PC-3 (cell line): ENCODE measurements at regions not wholly inside any gene's neighbourhood (a gene's known extent, or its start where the extent isn't known, plus 50 kb on each side); places are given as distances from the start of the nearest gene placed in this dataset.

ENCODE experiments used
- ATAC-seq: fragments of 200-7000 bp; cut with Tn5 transposase; 2 replicates; pipeline ENCODE4 v1.9.1; 2020; ENCODE audit warnings: mild to moderate bottlenecking, moderate library complexity
- BruUV-seq: library from RNA; stranded (reverse); fragments of 400-500 nt; replicated peaks from 2 replicates; lab custom pipeline; 2021; lab: Mats Ljungman, UMichigan
- CTCF ChIA-PET: fragments of 300-600 bp; sonication (Branson Sonifier 250); formaldehyde crosslinking; loops from one replicate; lab custom pipeline; 2022; ENCODE audit warnings: antibody characterized with exemption; lab: Charles Lee
- POLR2A ChIA-PET: fragments of 300-600 bp; sonication (Branson Sonifier 250); formaldehyde crosslinking; loops from one replicate; lab custom pipeline; 2022; ENCODE audit warnings: antibody characterized with exemption; ENCODE audit not compliant: unreplicated experiment; lab: Charles Lee
- DNase-seq: peaks from one replicate; pipeline ENCODE4 v3.0.0-alpha.2; 2015
- H2AFZ ChIP-seq: fragments of 300-600 bp; sonication (generic); 2 replicates; pipeline ENCODE4 v1.6.0; 2016; ENCODE audit warnings: antibody characterized with exemption, low read length
- H3F3A ChIP-seq: fragments of 300-600 bp; sonication (generic); one replicate; pipeline ENCODE4 v1.6.0; 2017; ENCODE audit warnings: antibody characterized with exemption, low read length, control low read depth, mild to moderate bottlenecking; ENCODE audit not compliant: unreplicated experiment
- H3K27ac ChIP-seq: fragments of 300-600 bp; sonication (generic); 2 replicates; pipeline ENCODE4 v1.5.1; 2016; ENCODE audit warnings: mild to moderate bottlenecking, low read length
- H3K27me3 ChIP-seq: fragments of 300-600 bp; sonication (generic); 2 replicates; pipeline ENCODE4 v1.6.1; 2016; ENCODE audit warnings: low read length, mixed read lengths
- H3K36me3 ChIP-seq: fragments of 300-600 bp; sonication (generic); 2 replicates; pipeline ENCODE4 v1.6.1; 2016; ENCODE audit warnings: low read depth, mixed run types, low read length, mixed read lengths
- H3K4me1 ChIP-seq: fragments of 300-600 bp; sonication (generic); 2 replicates; pipeline ENCODE4 v1.5.1; 2016; ENCODE audit warnings: low read length; ENCODE audit not compliant: insufficient read depth
- H3K4me2 ChIP-seq: fragments of 300-600 bp; sonication (generic); 2 replicates; pipeline ENCODE4 v1.6.0; 2016; ENCODE audit warnings: low read length
- H3K4me3 ChIP-seq: fragments of 300-600 bp; sonication (generic); 2 replicates; pipeline ENCODE4 v1.5.1; 2016; ENCODE audit warnings: mild to moderate bottlenecking, low read length, mixed read lengths
- H3K79me2 ChIP-seq: fragments of 300-600 bp; sonication (generic); 2 replicates; pipeline ENCODE4 v1.6.1; 2017; ENCODE audit warnings: low read length, mixed read lengths
- H3K9ac ChIP-seq: fragments of 300-600 bp; sonication (generic); 2 replicates; pipeline ENCODE4 v1.6.0; 2016; ENCODE audit warnings: mild to moderate bottlenecking, low read length
- H3K9me2 ChIP-seq: fragments of 300-600 bp; sonication (generic); replicated peaks from 2 replicates; pipeline ENCODE4 v1.6.1; 2016; ENCODE audit warnings: mixed run types, low read length, mixed read lengths
- H3K9me3 ChIP-seq: fragments of 300-600 bp; sonication (generic); 2 replicates; pipeline ENCODE4 v1.6.1; 2016; ENCODE audit warnings: low read length, mixed read lengths
- H4K20me1 ChIP-seq: fragments of 300-600 bp; sonication (generic); 2 replicates; pipeline ENCODE4 v1.6.1; 2016; ENCODE audit warnings: low read length, mixed read lengths
- EZH2 ChIP-seq: fragments of 300-600 bp; sonication (generic); IDR thresholded peaks from one replicate; pipeline ENCODE4 v1.6.1; 2017; ENCODE audit warnings: antibody characterized with exemption, mild to moderate bottlenecking, low read length; ENCODE audit not compliant: unreplicated experiment
- EZH2phosphoT487 ChIP-seq: fragments of 300-600 bp; sonication (generic); IDR thresholded peaks from 2 replicates; pipeline ENCODE4 v1.6.1; 2018; ENCODE audit warnings: mild to moderate bottlenecking, antibody characterized with exemption, low read length, borderline replicate concordance
- intact Hi-C: fragments of 100-400 bp; cut with micrococcal nuclease; formaldehyde crosslinking; loops from 2 replicates; pipeline ENCODE4 v1.9.0; 2023
- TF ChIP-seq, protein P1 (sequence below): fragments of 300-600 bp; sonication (generic); conservative IDR thresholded peaks from 2 replicates; pipeline ENCODE4 v1.5.1; 2017; ENCODE audit warnings: antibody characterized with exemption, low read depth, mild to moderate bottlenecking, low read length

DNA sequence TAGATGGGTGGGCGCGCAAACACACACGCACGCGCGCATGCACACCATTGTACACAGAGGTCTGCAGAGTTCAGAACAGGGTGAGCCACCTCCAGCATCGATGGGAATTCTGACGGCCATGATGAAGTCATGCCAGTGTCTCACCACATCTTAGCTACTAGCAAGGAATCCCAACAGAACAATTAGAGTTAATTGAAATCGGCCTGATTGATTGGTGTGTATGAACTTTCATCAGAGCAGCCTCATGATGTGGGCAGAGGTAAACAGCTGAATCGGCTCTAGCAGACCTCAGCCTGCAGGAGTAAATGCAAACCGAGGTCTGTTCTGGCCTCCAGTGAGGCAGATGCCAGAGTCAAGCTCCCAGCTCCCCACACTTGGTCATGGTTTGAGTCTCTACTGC is 200.6 kb downstream of the CBLN1 start:
- Histone ChIP-seq H3K36me3 (no peaks in the 10 kb centered on the region), H3K9me3 (no peaks in the 10 kb centered on the region), H3F3A (no peaks in the 10 kb centered on the region), H3K4me3 (no peak overlapping the region), H2AFZ (no peak overlapping the region), H3K27ac (no peak overlapping the region), H3K4me1 (0 out of 2 replicates have a peak, but pooled peaks cover 5% of the 10 kb centered on the region), H3K4me2 (no peak overlapping the region), H3K27me3 (no peaks in the 10 kb centered on the region), H3K9me2 (no peaks in the 10 kb centered on the region), H3K9ac (no peak overlapping the region), H4K20me1 (no peaks in the 10 kb centered on the region), H3K79me2 (no peaks in the 10 kb centered on the region)
- intact Hi-C loops, result no loop called here
- CTCF ChIA-PET, result no interaction called here
- ATAC-seq, result no peak
- POLR2A ChIA-PET, result no interaction called here
- no TSS peak for BruUV-seq
- TF ChIP-seq, protein P1, sequence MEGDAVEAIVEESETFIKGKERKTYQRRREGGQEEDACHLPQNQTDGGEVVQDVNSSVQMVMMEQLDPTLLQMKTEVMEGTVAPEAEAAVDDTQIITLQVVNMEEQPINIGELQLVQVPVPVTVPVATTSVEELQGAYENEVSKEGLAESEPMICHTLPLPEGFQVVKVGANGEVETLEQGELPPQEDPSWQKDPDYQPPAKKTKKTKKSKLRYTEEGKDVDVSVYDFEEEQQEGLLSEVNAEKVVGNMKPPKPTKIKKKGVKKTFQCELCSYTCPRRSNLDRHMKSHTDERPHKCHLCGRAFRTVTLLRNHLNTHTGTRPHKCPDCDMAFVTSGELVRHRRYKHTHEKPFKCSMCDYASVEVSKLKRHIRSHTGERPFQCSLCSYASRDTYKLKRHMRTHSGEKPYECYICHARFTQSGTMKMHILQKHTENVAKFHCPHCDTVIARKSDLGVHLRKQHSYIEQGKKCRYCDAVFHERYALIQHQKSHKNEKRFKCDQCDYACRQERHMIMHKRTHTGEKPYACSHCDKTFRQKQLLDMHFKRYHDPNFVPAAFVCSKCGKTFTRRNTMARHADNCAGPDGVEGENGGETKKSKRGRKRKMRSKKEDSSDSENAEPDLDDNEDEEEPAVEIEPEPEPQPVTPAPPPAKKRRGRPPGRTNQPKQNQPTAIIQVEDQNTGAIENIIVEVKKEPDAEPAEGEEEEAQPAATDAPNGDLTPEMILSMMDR, result no peak
- no peak for TF ChIP-seq EZH2phosphoT487
- TF ChIP-seq EZH2, result no peak
- DNase-seq, result no peak

DNA sequence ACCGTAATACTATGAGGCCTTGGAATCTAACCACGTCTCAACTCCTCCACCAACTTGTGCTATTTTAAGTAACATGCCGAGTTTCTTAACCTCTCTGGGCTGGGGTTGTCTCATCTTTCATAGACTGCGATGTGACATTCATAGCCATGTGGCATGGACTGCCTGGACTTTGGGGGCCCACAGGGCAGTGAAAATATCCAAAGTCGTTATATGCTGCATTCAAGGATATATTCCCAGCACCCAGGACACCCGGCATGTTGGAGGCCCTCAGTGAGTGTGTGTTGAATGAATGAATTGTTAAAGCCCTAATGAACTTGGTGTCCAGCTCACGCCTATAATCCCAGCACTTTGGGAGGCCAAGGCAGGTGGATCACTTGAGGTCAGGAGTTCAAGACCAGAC is 203.1 kb downstream of the CBLN1 start:
- Histone ChIP-seq H3K27me3 (no peaks in the 10 kb centered on the region), H3K36me3 (no peaks in the 10 kb centered on the region), H3K27ac (no peak overlapping the region), H3K4me3 (no peak overlapping the region), H4K20me1 (no peaks in the 10 kb centered on the region), H3K9me3 (no peaks in the 10 kb centered on the region), H2AFZ (no peak overlapping the region), H3F3A (no peaks in the 10 kb centered on the region), H3K4me2 (no peak overlapping the region), H3K9me2 (no peaks in the 10 kb centered on the region), H3K9ac (no peak overlapping the region), H3K79me2 (no peaks in the 10 kb centered on the region), H3K4me1 (0 out of 2 replicates have a peak, but pooled peaks cover 5% of the 10 kb centered on the region)
- ChIA-PET POLR2A (no interaction called here), CTCF (no interaction called here)
- TF ChIP-seq EZH2phosphoT487, result no peak
- no peak for TF ChIP-seq EZH2
- TF ChIP-seq, protein P1, result no peak
- ATAC-seq (no peak), DNase-seq (no peak)
- intact Hi-C loops, result no loop called here
- no TSS peak for BruUV-seq

DNA sequence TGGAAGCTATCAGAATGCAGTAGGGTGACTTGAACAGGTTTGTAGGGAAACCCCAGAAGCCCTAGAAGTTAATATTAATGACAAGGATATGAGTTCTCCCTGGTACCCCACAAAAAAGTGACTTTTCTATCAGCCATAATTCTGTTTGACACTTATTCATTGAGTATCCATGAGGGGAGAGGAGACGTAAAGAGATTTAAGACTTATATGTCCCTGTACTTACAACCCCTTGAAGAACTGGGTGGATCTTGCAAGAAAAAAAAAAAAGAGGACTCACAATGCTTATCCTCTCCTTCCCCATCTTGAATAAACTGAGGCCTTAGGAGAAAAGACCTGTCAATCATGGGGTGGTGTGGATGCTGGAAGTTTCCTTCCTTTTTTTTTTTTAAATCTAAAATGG is 203.5 kb downstream of the CBLN1 start:
- H4K20me1 ChIP-seq, result no peaks in the 10 kb centered on the region
- no peaks in the 10 kb centered on the region for H3K27me3 ChIP-seq
- H3K4me2 ChIP-seq, result no peak overlapping the region
- H3K4me3 ChIP-seq, result no peak overlapping the region
- no peak overlapping the region for H3K27ac ChIP-seq
- no peaks in the 10 kb centered on the region for H3K9me2 ChIP-seq
- no peaks in the 10 kb centered on the region for H3K9me3 ChIP-seq
- DNase-seq, result no peak
- 0 out of 2 replicates have a peak, but pooled peaks cover 5% of the 10 kb centered on the region for H3K4me1 ChIP-seq
- H3K79me2 ChIP-seq, result no peaks in the 10 kb centered on the region
- no peak for ATAC-seq
- H3K9ac ChIP-seq, result no peak overlapping the region
- no TSS peak for BruUV-seq
- CTCF ChIA-PET, result interaction anchor here (0.6 kb wide), 1 partner anchor 391 kb away, joined by 3 read pairs; no protein-coding TSS in a partner anchor
- no peaks in the 10 kb centered on the region for H3F3A ChIP-seq
- no peak overlapping the region for H2AFZ ChIP-seq
- TF ChIP-seq, protein P1, result no peak
- TF ChIP-seq EZH2phosphoT487, result no peak
- TF ChIP-seq EZH2, result no peak
- no peaks in the 10 kb centered on the region for H3K36me3 ChIP-seq
- POLR2A ChIA-PET, result no interaction called here
- intact Hi-C loops, result no loop called here
